Calu3 (cell line): ENCODE measurements at regions not wholly inside any gene's neighbourhood (a gene's known extent, or its start where the extent isn't known, plus 50 kb on each side); places are given as distances from the start of the nearest gene placed in this dataset.

Source experiments
- BruUV-seq: library from RNA; stranded (reverse); fragments of 400-500 nt; replicated peaks from 2 replicates; lab custom pipeline; 2021; lab: Mats Ljungman, UMichigan
- CTCF ChIA-PET: fragments of 300-600 bp; sonication (Branson Sonifier 250); formaldehyde crosslinking; loops from one replicate; lab custom pipeline; 2022; ENCODE audit warnings: antibody characterized with exemption; lab: Charles Lee
- DNase-seq: peaks from one replicate; pipeline ENCODE4 v3.0.0; 2022
- H3K27ac Mint-ChIP-seq: one replicate; pipeline ENCODE4 v1.8.0; 2022; ENCODE audit warnings: mixed read lengths; ENCODE audit not compliant: unreplicated experiment
- H3K27me3 Mint-ChIP-seq: one replicate; pipeline ENCODE4 v1.8.0; 2022; ENCODE audit warnings: mixed read lengths; ENCODE audit not compliant: unreplicated experiment
- H3K36me3 Mint-ChIP-seq: one replicate; pipeline ENCODE4 v1.8.0; 2022; ENCODE audit warnings: mild to moderate bottlenecking, moderate library complexity, mixed read lengths; ENCODE audit not compliant: insufficient read depth, unreplicated experiment
- H3K4me1 Mint-ChIP-seq: one replicate; pipeline ENCODE4 v1.8.0; 2022; ENCODE audit warnings: mild to moderate bottlenecking, low read depth, mixed read lengths; ENCODE audit not compliant: unreplicated experiment
- H3K4me3 Mint-ChIP-seq: one replicate; pipeline ENCODE4 v1.8.0; 2022; ENCODE audit warnings: mild to moderate bottlenecking, low read depth, moderate library complexity, mixed read lengths; ENCODE audit not compliant: unreplicated experiment
- H3K9me3 Mint-ChIP-seq: one replicate; pipeline ENCODE4 v1.8.0; 2022; ENCODE audit warnings: low read depth, mixed read lengths; ENCODE audit not compliant: unreplicated experiment
- intact Hi-C: fragments of 100-400 bp; cut with micrococcal nuclease; formaldehyde crosslinking; loops from one replicate; pipeline ENCODE4 v1.10.0; 2022; ENCODE audit not compliant: unreplicated experiment
- TF ChIP-seq, protein P1 (sequence below): fragments of 200-600 bp; IDR thresholded peaks from one replicate; pipeline ENCODE4 v1.8.0; 2022; ENCODE audit warnings: antibody characterized with exemption; ENCODE audit not compliant: unreplicated experiment

DNA sequence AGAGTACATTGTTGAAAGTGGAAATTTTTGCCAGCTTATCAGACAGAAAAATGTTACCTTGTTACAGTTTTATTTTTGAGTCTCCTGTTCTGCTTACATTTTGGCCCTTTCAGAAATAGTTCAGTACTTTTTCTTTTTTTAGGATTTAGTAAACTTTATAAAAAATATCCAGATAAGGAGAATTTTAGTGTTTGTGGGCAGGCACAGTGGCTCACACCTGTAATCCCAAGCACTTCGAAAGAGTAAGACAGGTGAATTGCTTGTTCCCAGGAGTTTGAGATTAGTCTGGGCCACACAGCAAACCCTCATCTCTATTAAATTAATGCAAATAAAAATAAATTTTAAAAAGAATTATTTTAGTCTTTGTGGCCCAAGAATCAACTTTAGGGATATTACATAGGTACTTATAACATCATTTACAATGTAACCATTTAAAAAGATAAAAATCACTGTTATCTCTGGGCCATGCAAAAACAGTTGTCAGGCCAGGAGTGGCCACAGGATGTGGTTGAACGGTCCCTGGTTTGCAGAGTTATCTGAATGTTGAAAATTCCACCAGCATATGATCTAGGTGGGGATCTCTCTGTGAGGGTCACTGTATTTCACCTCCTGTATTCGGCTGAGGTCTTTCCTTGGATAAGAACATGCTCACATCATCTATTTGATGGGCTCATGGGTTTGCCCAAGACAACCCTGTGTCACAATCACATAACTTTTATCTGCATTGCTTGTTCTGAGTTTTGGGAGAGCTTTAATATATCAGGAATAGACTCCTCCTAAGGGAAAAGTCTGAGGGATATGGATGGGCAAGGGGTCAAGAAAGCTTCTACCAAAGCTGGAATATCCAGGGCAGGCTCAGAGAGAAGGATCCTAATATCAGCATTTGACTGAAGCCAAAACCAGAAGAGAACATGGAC lies 91.5 kb downstream of the GGTLC2 start:
- peaks cover 53% of the 10 kb centered on the region for H3K27me3 Mint-ChIP-seq
- no peak overlapping the region for H3K27ac Mint-ChIP-seq
- CTCF ChIA-PET, result no interaction called here
- no TSS peak for BruUV-seq
- H3K4me3 Mint-ChIP-seq, result no peak overlapping the region
- TF ChIP-seq, protein P1, sequence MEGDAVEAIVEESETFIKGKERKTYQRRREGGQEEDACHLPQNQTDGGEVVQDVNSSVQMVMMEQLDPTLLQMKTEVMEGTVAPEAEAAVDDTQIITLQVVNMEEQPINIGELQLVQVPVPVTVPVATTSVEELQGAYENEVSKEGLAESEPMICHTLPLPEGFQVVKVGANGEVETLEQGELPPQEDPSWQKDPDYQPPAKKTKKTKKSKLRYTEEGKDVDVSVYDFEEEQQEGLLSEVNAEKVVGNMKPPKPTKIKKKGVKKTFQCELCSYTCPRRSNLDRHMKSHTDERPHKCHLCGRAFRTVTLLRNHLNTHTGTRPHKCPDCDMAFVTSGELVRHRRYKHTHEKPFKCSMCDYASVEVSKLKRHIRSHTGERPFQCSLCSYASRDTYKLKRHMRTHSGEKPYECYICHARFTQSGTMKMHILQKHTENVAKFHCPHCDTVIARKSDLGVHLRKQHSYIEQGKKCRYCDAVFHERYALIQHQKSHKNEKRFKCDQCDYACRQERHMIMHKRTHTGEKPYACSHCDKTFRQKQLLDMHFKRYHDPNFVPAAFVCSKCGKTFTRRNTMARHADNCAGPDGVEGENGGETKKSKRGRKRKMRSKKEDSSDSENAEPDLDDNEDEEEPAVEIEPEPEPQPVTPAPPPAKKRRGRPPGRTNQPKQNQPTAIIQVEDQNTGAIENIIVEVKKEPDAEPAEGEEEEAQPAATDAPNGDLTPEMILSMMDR, result no peak
- no peaks in the 10 kb centered on the region for H3K36me3 Mint-ChIP-seq
- no peaks in the 10 kb centered on the region for H3K9me3 Mint-ChIP-seq
- no peaks in the 10 kb centered on the region for H3K4me1 Mint-ChIP-seq
- no peak for DNase-seq
- intact Hi-C loops, result no loop called here

GRCh38 chr22:22737590-22737989 lies 93.2 kb downstream of the GGTLC2 start:
- H3K27me3 Mint-ChIP-seq, result peaks cover 70% of the 10 kb centered on the region
- H3K9me3 Mint-ChIP-seq, result no peaks in the 10 kb centered on the region
- H3K4me1 Mint-ChIP-seq, result no peaks in the 10 kb centered on the region
- H3K36me3 Mint-ChIP-seq, result no peaks in the 10 kb centered on the region
- DNase-seq, result no peak
- CTCF ChIA-PET, result no interaction called here
- no peak overlapping the region for H3K27ac Mint-ChIP-seq
- TF ChIP-seq, protein P1, result no peak
- no TSS peak for BruUV-seq
- intact Hi-C loops, result no loop called here
- no peak overlapping the region for H3K4me3 Mint-ChIP-seq

- Mint-ChIP-seq H3K27ac (no peak overlapping the region), H3K36me3 (no peaks in the 10 kb centered on the region), H3K27me3 (peaks cover 85% of the 10 kb centered on the region), H3K9me3 (no peaks in the 10 kb centered on the region), H3K4me3 (no peak overlapping the region), H3K4me1 (no peaks in the 10 kb centered on the region)
- CTCF ChIA-PET, result no interaction called here
- intact Hi-C loops, result no loop called here
- DNase-seq, result no peak
- TF ChIP-seq, protein P1, result no peak
- no TSS peak for BruUV-seq
These were observed 94.7 kb downstream of the GGTLC2 start for GRCh38 chr22:22738959-22739585.

DNA sequence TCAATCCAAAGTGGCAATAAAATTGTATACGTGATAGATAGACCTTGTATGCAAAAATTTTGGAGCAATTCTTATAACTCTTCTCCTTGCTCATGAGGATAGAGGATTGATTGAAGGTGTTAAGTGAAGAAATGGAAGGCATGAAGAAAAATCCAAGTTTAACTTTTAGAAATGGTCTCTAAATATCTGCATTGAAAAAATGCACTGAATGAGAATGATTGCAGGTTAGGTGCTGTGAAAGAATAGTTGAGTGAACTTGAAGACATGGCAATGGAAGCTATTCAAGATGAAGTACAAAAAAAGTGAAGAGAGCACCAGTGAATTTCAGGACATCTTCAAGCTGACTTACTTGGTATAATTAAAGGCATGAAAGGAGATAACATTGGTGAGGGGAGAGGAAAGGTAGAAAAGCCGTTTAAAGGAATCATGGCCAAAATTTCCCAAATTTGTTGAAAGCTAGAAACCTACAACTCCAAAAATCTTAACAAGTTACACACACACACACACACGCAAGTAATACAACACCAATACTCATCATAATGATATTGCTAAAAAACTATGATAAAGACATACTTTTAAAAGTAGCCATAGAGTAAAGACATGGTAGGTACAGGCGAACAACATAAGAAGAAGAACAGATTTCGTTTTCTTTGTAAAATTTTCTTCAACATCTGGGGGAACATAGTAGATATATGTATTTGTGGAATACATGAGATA lies 96.3 kb downstream of the GGTLC2 start:
- no peak overlapping the region for H3K4me3 Mint-ChIP-seq
- no TSS peak for BruUV-seq
- H3K27me3 Mint-ChIP-seq, result peaks cover 88% of the 10 kb centered on the region
- CTCF ChIA-PET, result no interaction called here
- H3K9me3 Mint-ChIP-seq, result no peaks in the 10 kb centered on the region
- H3K27ac Mint-ChIP-seq, result no peak overlapping the region
- no peaks in the 10 kb centered on the region for H3K36me3 Mint-ChIP-seq
- no peaks in the 10 kb centered on the region for H3K4me1 Mint-ChIP-seq
- DNase-seq, result no peak
- TF ChIP-seq, protein P1, result no peak
- intact Hi-C loops, result no loop called here
